ENCODE measurements at regions not wholly inside any gene's neighbourhood (a gene's known extent, or its start where the extent isn't known, plus 50 kb on each side); places are given as distances from the start of the nearest gene placed in this dataset.

- TF ChIP-seq CTCF (conservative IDR thresholded peaks at IDR 0.05; ENCODE audit: low read depth in 2 of 2), result no peak
- no peak for TF ChIP-seq EZH2 (IDR thresholded peaks at IDR 0.05; ENCODE audit: low read depth, unreplicated experiment)
- TF ChIP-seq REST (IDR thresholded peaks at IDR 0.05; ENCODE audit: unreplicated experiment), result no peak
- TF ChIP-seq POLR2AphosphoS5 (IDR thresholded peaks at IDR 0.05; ENCODE audit: low read depth), result no peak
- no peak for TF ChIP-seq JUNB (IDR thresholded peaks at IDR 0.05; ENCODE audit: unreplicated experiment)
- TF ChIP-seq CREB1 (CRISPR knock-in tag; IDR thresholded peaks at IDR 0.05; ENCODE audit: low read depth), result no peak
- TF ChIP-seq EZH2phosphoT487 (IDR thresholded peaks at IDR 0.05; ENCODE audit: unreplicated experiment), result no peak
Observed at GRCh38 chr6:50976907-50977306, 158.2 kb downstream of the TFAP2B start.
